ENCODE measurements at regions not wholly inside any gene's neighbourhood (a gene's known extent, or its start where the extent isn't known, plus 50 kb on each side); places are given as distances from the start of the nearest gene placed in this dataset.

- TF ChIP-seq CTCF (conservative IDR thresholded peaks at IDR 0.05; ENCODE audit: low read length): no peak
- no peak for TF ChIP-seq EZH2phosphoT487 (IDR thresholded peaks at IDR 0.05; ENCODE audit: borderline replicate concordance)
These were observed 1584.0 kb upstream of the ACO1 start for GRCh38 chr9:30800421-30800820.

Measured in Loucy (cell line).